ENCODE measurements at regions not wholly inside any gene's neighbourhood (a gene's known extent, or its start where the extent isn't known, plus 50 kb on each side); places are given as distances from the start of the nearest gene placed in this dataset.

DNA sequence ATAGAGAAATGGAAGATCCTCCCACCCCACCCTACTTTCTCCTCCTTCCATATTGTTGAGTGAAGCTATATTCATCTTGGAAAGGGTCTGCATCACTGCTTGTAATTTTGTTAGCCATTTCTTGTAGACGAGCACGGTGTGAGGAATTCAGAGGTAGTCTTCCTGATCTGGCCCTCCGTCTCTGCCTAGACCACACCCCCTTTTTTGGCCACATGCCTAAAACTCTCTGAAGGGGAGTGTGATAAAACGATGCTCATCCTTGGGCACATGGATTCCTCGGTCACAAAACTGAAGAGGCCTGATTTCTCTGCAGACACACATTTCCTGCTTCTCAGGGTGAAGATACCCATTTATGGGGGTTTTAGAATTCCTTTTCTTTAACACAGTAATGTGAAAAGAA lies 182.8 kb downstream of the LARP7 start:
- BruUV-seq (replicated peaks): no TSS peak
- intact Hi-C loops (cut with micrococcal nuclease): no loop called here
- CTCF ChIA-PET: no interaction called here

GRCh38 chr4:112823156-112823555 lies 186.2 kb downstream of the LARP7 start:
- Histone ChIP-seq H3K4me3 (ENCODE audit: low read length) (no peak overlapping the region), H3K9ac (ENCODE audit: low read length) (no peak overlapping the region), H3K27ac (ENCODE audit: low read length) (no peak overlapping the region), H3K27me3 (ENCODE audit: low read length) (no peaks in the 10 kb centered on the region), H4K20me1 (ENCODE audit: low read length) (no peaks in the 10 kb centered on the region), H3K36me3 (ENCODE audit: low read depth, low read length) (no peaks in the 10 kb centered on the region), H3K4me1 (ENCODE audit: insufficient read depth, low read length) (no peaks in the 10 kb centered on the region), H3K9me2 (replicated peaks; ENCODE audit: low read length) (no peaks in the 10 kb centered on the region), H3K79me2 (ENCODE audit: low read length) (no peaks in the 10 kb centered on the region), H3K9me3 (ENCODE audit: low read length) (no peaks in the 10 kb centered on the region), H3K4me2 (ENCODE audit: low read length) (no peak overlapping the region), H2AFZ (ENCODE audit: low read length) (no peak overlapping the region), H3F3A (ENCODE audit: low read length, unreplicated experiment) (no peaks in the 10 kb centered on the region)
- ChIA-PET CTCF (no interaction called here), POLR2A (ENCODE audit: unreplicated experiment) (no interaction called here)
- intact Hi-C loops (cut with micrococcal nuclease): no loop called here
- BruUV-seq (replicated peaks): no TSS peak
- TF ChIP-seq EZH2phosphoT487 (IDR thresholded peaks at IDR 0.05; ENCODE audit: borderline replicate concordance, low read length) (no peak), EZH2 (IDR thresholded peaks at IDR 0.05; ENCODE audit: low read length, unreplicated experiment) (no peak), CTCF (conservative IDR thresholded peaks at IDR 0.05; ENCODE audit: low read depth, low read length) (no peak)
- ATAC-seq (no peak), DNase-seq (no peak)

More for the DNA sequence above, 182.8 kb downstream of the LARP7 start:
- ATAC-seq (no peak), DNase-seq (no peak)
- TF ChIP-seq EZH2 (IDR thresholded peaks at IDR 0.05; ENCODE audit: low read length, unreplicated experiment): no peak
- Histone ChIP-seq H3K9ac (ENCODE audit: low read length) (no peak overlapping the region), H3K36me3 (ENCODE audit: low read depth, low read length) (no peaks in the 10 kb centered on the region), H3K79me2 (ENCODE audit: low read length) (no peaks in the 10 kb centered on the region), H3K4me1 (ENCODE audit: insufficient read depth, low read length) (no peaks in the 10 kb centered on the region), H3K9me2 (replicated peaks; ENCODE audit: low read length) (no peaks in the 10 kb centered on the region), H3K27me3 (ENCODE audit: low read length) (no peaks in the 10 kb centered on the region), H3K9me3 (ENCODE audit: low read length) (no peaks in the 10 kb centered on the region), H3K4me2 (ENCODE audit: low read length) (no peak overlapping the region), H2AFZ (ENCODE audit: low read length) (no peak overlapping the region), H3F3A (ENCODE audit: low read length, unreplicated experiment) (no peaks in the 10 kb centered on the region), H4K20me1 (ENCODE audit: low read length) (no peaks in the 10 kb centered on the region), H3K27ac (ENCODE audit: low read length) (no peak overlapping the region), H3K4me3 (ENCODE audit: low read length) (no peak overlapping the region)
- POLR2A ChIA-PET (ENCODE audit: unreplicated experiment): no interaction called here

GRCh38 chr4:112823606-112824005 lies 186.7 kb downstream of the LARP7 start:
- Histone ChIP-seq H3K9ac (ENCODE audit: low read length) (no peak overlapping the region), H3K27me3 (ENCODE audit: low read length) (no peaks in the 10 kb centered on the region), H3K9me3 (ENCODE audit: low read length) (no peaks in the 10 kb centered on the region), H4K20me1 (ENCODE audit: low read length) (no peaks in the 10 kb centered on the region), H3K27ac (ENCODE audit: low read length) (no peak overlapping the region), H3K4me1 (ENCODE audit: insufficient read depth, low read length) (no peaks in the 10 kb centered on the region), H3K4me2 (ENCODE audit: low read length) (no peak overlapping the region), H3K4me3 (ENCODE audit: low read length) (no peak overlapping the region), H3K9me2 (replicated peaks; ENCODE audit: low read length) (no peaks in the 10 kb centered on the region), H3K79me2 (ENCODE audit: low read length) (no peaks in the 10 kb centered on the region), H3F3A (ENCODE audit: low read length, unreplicated experiment) (no peaks in the 10 kb centered on the region), H2AFZ (ENCODE audit: low read length) (no peak overlapping the region), H3K36me3 (ENCODE audit: low read depth, low read length) (no peaks in the 10 kb centered on the region)
- CTCF ChIA-PET: no interaction called here
- intact Hi-C loops (cut with micrococcal nuclease): no loop called here
- no TSS peak for BruUV-seq (replicated peaks)
- ATAC-seq (no peak), DNase-seq (no peak)
- TF ChIP-seq EZH2 (IDR thresholded peaks at IDR 0.05; ENCODE audit: low read length, unreplicated experiment) (no peak), EZH2phosphoT487 (IDR thresholded peaks at IDR 0.05; ENCODE audit: borderline replicate concordance, low read length) (no peak), CTCF (conservative IDR thresholded peaks at IDR 0.05; ENCODE audit: low read depth, low read length) (no peak)
- POLR2A ChIA-PET (ENCODE audit: unreplicated experiment): no interaction called here

Data from PC-3 (cell line).